ENCODE measurements at regions not wholly inside any gene's neighbourhood (a gene's known extent, or its start where the extent isn't known, plus 50 kb on each side); places are given as distances from the start of the nearest gene placed in this dataset.

GRCh38 chr6:6906570-6907213, 201.1 kb upstream of the RREB1 start:
- no peak overlapping the region for H3K4me3 ChIP-seq
- H3K9me3 ChIP-seq = no peaks in the 10 kb centered on the region
- DNase-seq (no peak), ATAC-seq (no peak)
- 81 to 85% (median 83%) methylated on average over 5 of the region's 5 CpGs for WGBS, 4 donors
- no peak overlapping the region for H3K27ac ChIP-seq
- peaks cover 0 to 10% (median 0%) of the 10 kb centered on the region in 12 donors for H3K4me1 ChIP-seq
- intact Hi-C loops (cut with DNase I) = loop anchor here in 1 of 10 donors (10.0 kb wide), 1 partner anchor 328 kb away; no protein-coding TSS in a partner anchor
- TF ChIP-seq POLR2A (IDR thresholded peaks at IDR 0.05) = no peak
- TF ChIP-seq CTCF (IDR thresholded peaks at IDR 0.05) = no peak
- H3K27me3 ChIP-seq = no peaks in the 10 kb centered on the region
- no peaks in the 10 kb centered on the region for H3K36me3 ChIP-seq

- intact Hi-C loops (cut with DNase I) = loop anchor here in 1 of 10 donors (10.0 kb wide), 1 partner anchor 328 kb away; no protein-coding TSS in a partner anchor
- H3K27me3 ChIP-seq = no peaks in the 10 kb centered on the region
- WGBS, 4 donors = 91 to 94% (median 93%) methylated on average over 4 of the region's 4 CpGs
- H3K27ac ChIP-seq = no peak overlapping the region
- TF ChIP-seq POLR2A (IDR thresholded peaks at IDR 0.05) (no peak), CTCF (IDR thresholded peaks at IDR 0.05) (no peak)
- no peak overlapping the region for H3K4me3 ChIP-seq
- H3K9me3 ChIP-seq = no peaks in the 10 kb centered on the region
- H3K4me1 ChIP-seq = peaks cover 0 to 10% (median 0%) of the 10 kb centered on the region in 12 donors
- no peak for DNase-seq
- no peaks in the 10 kb centered on the region for H3K36me3 ChIP-seq
- no peak for ATAC-seq
Measured at GRCh38 chr6:6907286-6907685, 200.5 kb upstream of the RREB1 start.

- WGBS, 4 donors = 65 to 85% (median 72%) methylated on average over 1 of the region's 1 CpG
- Histone ChIP-seq H3K27ac (no peak overlapping the region), H3K4me1 (peaks cover 0 to 13% (median 0%) of the 10 kb centered on the region in 12 donors), H3K36me3 (no peaks in the 10 kb centered on the region), H3K27me3 (no peaks in the 10 kb centered on the region), H3K9me3 (no peaks in the 10 kb centered on the region), H3K4me3 (no peak overlapping the region)
- TF ChIP-seq POLR2A (IDR thresholded peaks at IDR 0.05) (no peak), CTCF (IDR thresholded peaks at IDR 0.05) (no peak)
- DNase-seq (no peak), ATAC-seq (no peak)
- intact Hi-C loops (cut with DNase I) = loop anchor here in 1 of 10 donors (10.0 kb wide), 1 partner anchor 327 kb away; no protein-coding TSS in a partner anchor
Measured at GRCh38 chr6:6908121-6908520, 199.6 kb upstream of the RREB1 start.

GRCh38 chr6:6909111-6909510, 198.7 kb upstream of the RREB1 start:
- Histone ChIP-seq H3K27me3 (no peaks in the 10 kb centered on the region), H3K4me1 (peaks cover 0 to 17% (median 0%) of the 10 kb centered on the region in 12 donors), H3K27ac (no peak overlapping the region), H3K4me3 (no peak overlapping the region), H3K9me3 (no peaks in the 10 kb centered on the region), H3K36me3 (no peaks in the 10 kb centered on the region)
- TF ChIP-seq CTCF (IDR thresholded peaks at IDR 0.05) = no peak
- no peak for TF ChIP-seq POLR2A (IDR thresholded peaks at IDR 0.05)
- intact Hi-C loops (cut with DNase I) = loop anchor here in 1 of 10 donors (10.0 kb wide), 1 partner anchor 326 kb away; no protein-coding TSS in a partner anchor
- 76 to 85% (median 78%) methylated on average over 9 of the region's 9 CpGs for WGBS, 4 donors
- ATAC-seq (no peak), DNase-seq (no peak)

All from heart left ventricle (tissue), 16 donors.